ENCODE measurements at regions not wholly inside any gene's neighbourhood (a gene's known extent, or its start where the extent isn't known, plus 50 kb on each side); places are given as distances from the start of the nearest gene placed in this dataset.

- TF ChIP-seq CTCF (IDR thresholded peaks at IDR 0.05) = no peak
- Mint-ChIP-seq H3K4me1 (no peaks in the 10 kb centered on the region), H3K9me3 (peaks cover 21 to 31% of the 10 kb centered on the region in 2 donors), H3K27ac (no peak overlapping the region), H3K27me3 (ENCODE audit: low read depth in 2 of 2) (no peaks in the 10 kb centered on the region), H3K4me3 (no peak overlapping the region), H3K36me3 (no peaks in the 10 kb centered on the region)
- WGBS (ENCODE audit: insufficient coverage) = 71% methylated on average over 2 of the region's 2 CpGs
- Histone ChIP-seq H3K4me1 (ENCODE audit: control insufficient read depth, insufficient read depth, low read length) (no peaks in the 10 kb centered on the region), H3K9me3 (ENCODE audit: control insufficient read depth, insufficient read depth, low read length) (no peaks in the 10 kb centered on the region), H3K27me3 (ENCODE audit: control insufficient read depth, insufficient read depth, low read length) (no peaks in the 10 kb centered on the region), H3K4me3 (ENCODE audit: low read length) (no peak overlapping the region), H3K27ac (ENCODE audit: low read length) (no peak overlapping the region), H3K36me3 (ENCODE audit: control insufficient read depth, insufficient read depth, low read length) (no peaks in the 10 kb centered on the region)
- intact Hi-C loops (cut with micrococcal nuclease) = no loop called here
- DNase-seq (no peak), ATAC-seq (no peak)
Measured at GRCh38 chr7:46450425-46450824, 529.4 kb upstream of the IGFBP3 start.

- Histone ChIP-seq H3K36me3 (ENCODE audit: control insufficient read depth, insufficient read depth, low read length) (no peaks in the 10 kb centered on the region), H3K4me3 (ENCODE audit: low read length) (no peak overlapping the region), H3K27me3 (ENCODE audit: control insufficient read depth, insufficient read depth, low read length) (no peaks in the 10 kb centered on the region), H3K9me3 (ENCODE audit: control insufficient read depth, insufficient read depth, low read length) (no peaks in the 10 kb centered on the region), H3K4me1 (ENCODE audit: control insufficient read depth, insufficient read depth, low read length) (no peaks in the 10 kb centered on the region), H3K27ac (ENCODE audit: low read length) (no peak overlapping the region)
- no peaks in the 10 kb centered on the region for H3K36me3 Mint-ChIP-seq
- H3K9me3 Mint-ChIP-seq = peaks cover 18 to 27% of the 10 kb centered on the region in 2 donors
- DNase-seq (no peak), ATAC-seq (no peak)
- no peak overlapping the region for H3K27ac Mint-ChIP-seq
- no peaks in the 10 kb centered on the region for H3K4me1 Mint-ChIP-seq
- H3K4me3 Mint-ChIP-seq = no peak overlapping the region
- no peak for TF ChIP-seq CTCF (IDR thresholded peaks at IDR 0.05)
- intact Hi-C loops (cut with micrococcal nuclease) = no loop called here
- H3K27me3 Mint-ChIP-seq (ENCODE audit: low read depth in 2 of 2) = no peaks in the 10 kb centered on the region
- WGBS (ENCODE audit: insufficient coverage) = 96% methylated on average over 2 of the region's 2 CpGs
Measured at GRCh38 chr7:46449743-46450142, 528.7 kb upstream of the IGFBP3 start.

- Histone ChIP-seq H3K27me3 (ENCODE audit: control insufficient read depth, insufficient read depth, low read length) (no peaks in the 10 kb centered on the region), H3K4me3 (ENCODE audit: low read length) (no peak overlapping the region), H3K36me3 (ENCODE audit: control insufficient read depth, insufficient read depth, low read length) (no peaks in the 10 kb centered on the region), H3K4me1 (ENCODE audit: control insufficient read depth, insufficient read depth, low read length) (no peaks in the 10 kb centered on the region), H3K27ac (ENCODE audit: low read length) (no peak overlapping the region), H3K9me3 (ENCODE audit: control insufficient read depth, insufficient read depth, low read length) (no peaks in the 10 kb centered on the region)
- intact Hi-C loops (cut with micrococcal nuclease) = no loop called here
- Mint-ChIP-seq H3K9me3 (peaks cover 19 to 32% of the 10 kb centered on the region in 2 donors), H3K27ac (no peak overlapping the region), H3K36me3 (no peaks in the 10 kb centered on the region), H3K27me3 (ENCODE audit: low read depth in 2 of 2) (no peaks in the 10 kb centered on the region), H3K4me3 (no peak overlapping the region), H3K4me1 (no peaks in the 10 kb centered on the region)
- DNase-seq = no peak
- ATAC-seq = no peak
- TF ChIP-seq CTCF (IDR thresholded peaks at IDR 0.05) = no peak
- 81% methylated on average over 4 of the region's 5 CpGs for WGBS (ENCODE audit: insufficient coverage)
Measured at GRCh38 chr7:46448478-46448877, 527.4 kb upstream of the IGFBP3 start.

- WGBS (ENCODE audit: insufficient coverage) = 100% methylated on average over 1 of the region's 1 CpG
- no peak overlapping the region for H3K27ac Mint-ChIP-seq
Measured at GRCh38 chr7:46446151-46446550, 525.1 kb upstream of the IGFBP3 start.

More at GRCh38 chr7:46446151-46446550, 525.1 kb upstream of the IGFBP3 start:
- Histone ChIP-seq H3K36me3 (ENCODE audit: control insufficient read depth, insufficient read depth, low read length) (no peaks in the 10 kb centered on the region), H3K27ac (ENCODE audit: low read length) (no peak overlapping the region), H3K27me3 (ENCODE audit: control insufficient read depth, insufficient read depth, low read length) (no peaks in the 10 kb centered on the region), H3K4me1 (ENCODE audit: control insufficient read depth, insufficient read depth, low read length) (no peaks in the 10 kb centered on the region), H3K4me3 (ENCODE audit: low read length) (no peak overlapping the region), H3K9me3 (ENCODE audit: control insufficient read depth, insufficient read depth, low read length) (no peaks in the 10 kb centered on the region)
- DNase-seq (no peak), ATAC-seq (no peak)
- intact Hi-C loops (cut with micrococcal nuclease) = no loop called here
- TF ChIP-seq CTCF (IDR thresholded peaks at IDR 0.05) = no peak
- Mint-ChIP-seq H3K4me3 (no peak overlapping the region), H3K36me3 (peaks cover 5% of the 10 kb centered on the region), H3K27me3 (ENCODE audit: low read depth in 2 of 2) (no peaks in the 10 kb centered on the region), H3K4me1 (no peaks in the 10 kb centered on the region), H3K9me3 (peaks cover 25 to 35% of the 10 kb centered on the region in 2 donors)

Measured in natural killer cell (primary cell).